H1 (cell line): ENCODE measurements at regions not wholly inside any gene's neighbourhood (a gene's known extent, or its start where the extent isn't known, plus 50 kb on each side); places are given as distances from the start of the nearest gene placed in this dataset.

Source experiments
- CTCF ChIA-PET: fragments of 300-600 bp; sonication (Branson Sonifier 250); formaldehyde crosslinking; loops from one replicate; lab custom pipeline; 2021; ENCODE audit not compliant: partially characterized antibody; lab: Charles Lee
- POLR2A ChIA-PET: fragments of 300-600 bp; sonication (Branson Sonifier 250); formaldehyde crosslinking; loops from one replicate; lab custom pipeline; 2021; ENCODE audit warnings: inconsistent platforms; ENCODE audit not compliant: partially characterized antibody; lab: Charles Lee
- DNase-seq, 2 experiments: peaks; one replicate each; pipeline versions ENCODE4 v3.0.0 to v3.0.0-alpha.2; 2010 to 2022; ENCODE audit warnings: low spot score in 2 of 2, low read depth in 1 of 2, mixed read lengths in 1 of 2
- FAIRE-seq: peaks from 2 replicates; lab custom pipeline; 2011; peaks lifted over from hg19 to GRCh38; lab: Jason Lieb, UNC
- H2AFZ ChIP-seq: 2 replicates; pipeline ENCODE4 v1.8.1; 2012; ENCODE audit warnings: low read length, inconsistent platforms
- H2AK5ac ChIP-seq: 2 replicates; pipeline ENCODE4 v1.6.1; 2013; ENCODE audit warnings: low read depth, low read length
- H2BK120ac ChIP-seq: replicated peaks from 2 replicates; pipeline ENCODE3; 2013; ENCODE audit warnings: low read depth, low read length, inconsistent platforms
- H2BK12ac ChIP-seq: 2 replicates; pipeline ENCODE4 v1.6.1; 2013; ENCODE audit warnings: low read depth, low read length
- H2BK15ac ChIP-seq: 2 replicates; pipeline ENCODE4 v1.6.1; 2013; ENCODE audit warnings: low read length
- H2BK20ac ChIP-seq: 2 replicates; pipeline ENCODE4 v1.6.1; 2013; ENCODE audit warnings: low read length
- H2BK5ac ChIP-seq: 2 replicates; pipeline ENCODE4 v1.6.1; 2013; ENCODE audit warnings: low read depth, low read length
- H3K14ac ChIP-seq: 2 replicates; pipeline ENCODE4 v1.6.1; 2013; ENCODE audit warnings: inconsistent platforms; ENCODE audit not compliant: insufficient read length
- H3K18ac ChIP-seq: 2 replicates; pipeline ENCODE4 v1.6.1; 2013; ENCODE audit warnings: low read length; ENCODE audit errors: extremely low read depth
- H3K23ac ChIP-seq: 2 replicates; pipeline ENCODE4 v1.6.1; 2013; ENCODE audit warnings: inconsistent platforms; ENCODE audit not compliant: insufficient read length
- H3K23me2 ChIP-seq: 2 replicates; pipeline ENCODE4 v1.6.1; 2013; ENCODE audit warnings: low read depth, low read length
- H3K27ac ChIP-seq: 2 replicates; pipeline ENCODE4 v1.6.1; 2011; ENCODE audit warnings: low read depth, low read length, inconsistent platforms
- H3K27me3 ChIP-seq, 4 experiments: replicated peaks in 1 of 4; 1 replicate in 1 of 4; 2 replicates in 3 of 4; pipeline versions ENCODE4 v1.6.1 to v1.8.1; 2011 to 2013; ENCODE audit warnings: low read length in 3 of 4, mild to moderate bottlenecking in 3 of 4, inconsistent platforms in 2 of 4, mixed read lengths in 2 of 4, moderate library complexity in 1 of 4; ENCODE audit not compliant: control insufficient read depth in 3 of 4, insufficient read depth in 3 of 4; ENCODE audit errors: extremely low read depth in 1 of 4
- H3K36me3 ChIP-seq, 4 experiments: 2 replicates each; pipeline versions ENCODE4 v1.6.1 to v1.8.1; 2011 to 2013; ENCODE audit warnings: mild to moderate bottlenecking in 4 of 4, low read length in 3 of 4, moderate library complexity in 2 of 4, control low read depth in 1 of 4, inconsistent platforms in 1 of 4; ENCODE audit not compliant: insufficient read depth in 4 of 4, control insufficient read depth in 2 of 4
- H3K4ac ChIP-seq: replicated peaks from 2 replicates; pipeline ENCODE3; 2013; ENCODE audit warnings: low read length, low read depth, mixed read lengths, inconsistent platforms; ENCODE audit not compliant: insufficient read length
- H3K4me1 ChIP-seq, 4 experiments: replicated peaks in 1 of 4; 1 replicate in 1 of 4; 2 replicates in 3 of 4; pipeline versions ENCODE4 v1.6.1 to v1.8.1; 2011 to 2013; ENCODE audit warnings: low read length in 3 of 4, inconsistent platforms in 2 of 4, mixed read lengths in 1 of 4; ENCODE audit not compliant: insufficient read depth in 4 of 4, control insufficient read depth in 3 of 4
- H3K4me2 ChIP-seq, 2 experiments: 2 replicates each; pipeline versions ENCODE4 v1.6.1 to v1.8.1; 2011 to 2013; ENCODE audit warnings: low read depth in 2 of 2, low read length in 2 of 2, control low read depth in 1 of 2, inconsistent platforms in 1 of 2, mild to moderate bottlenecking in 1 of 2; ENCODE audit not compliant: insufficient read depth in 1 of 2
- H3K4me3 ChIP-seq, 4 experiments: fragments of 200-600, 300-600 bp in 1 of 4; sonication (generic), shearing (Covaris generic), sonication (Bioruptor Twin) in 1 of 4; 2 replicates each; pipeline versions ENCODE4 v1.5.1 to v1.8.1; 2011 to 2016; ENCODE audit warnings: low read length in 4 of 4, low read depth in 3 of 4, control low read depth in 2 of 4, inconsistent platforms in 2 of 4, mild to moderate bottlenecking in 2 of 4, mixed read lengths in 1 of 4, moderate library complexity in 1 of 4; ENCODE audit not compliant: insufficient read depth in 2 of 4; ENCODE audit errors: extremely low read depth in 1 of 4
- H3K56ac ChIP-seq: replicated peaks from 2 replicates; pipeline ENCODE3; 2013; ENCODE audit warnings: low read depth, mild to moderate bottlenecking, mixed read lengths, low read length, inconsistent platforms; ENCODE audit not compliant: insufficient read length
- H3K79me1 ChIP-seq: 2 replicates; pipeline ENCODE4 v1.6.1; 2013; ENCODE audit warnings: low read depth, low read length, control low read depth
- H3K79me2 ChIP-seq, 2 experiments: 2 replicates each; pipeline versions ENCODE4 v1.6.1 to v1.8.1; 2012 to 2013; ENCODE audit warnings: low read length in 2 of 2, mild to moderate bottlenecking in 2 of 2, inconsistent platforms in 1 of 2; ENCODE audit not compliant: insufficient read depth in 2 of 2, control insufficient read depth in 1 of 2
- H3K9ac ChIP-seq, 4 experiments: replicated peaks in 1 of 4; 1 replicate in 1 of 4; 2 replicates in 3 of 4; pipeline versions ENCODE4 v1.6.1 to v1.8.1; 2011 to 2013; ENCODE audit warnings: low read depth in 3 of 4, low read length in 3 of 4, control low read depth in 2 of 4, mild to moderate bottlenecking in 2 of 4, moderate library complexity in 2 of 4, inconsistent platforms in 1 of 4; ENCODE audit errors: extremely low read depth in 1 of 4
- H3K9me3 ChIP-seq, 2 experiments: 2 replicates each; pipeline versions ENCODE4 v1.6.1 to v1.8.1; 2012 to 2013; ENCODE audit warnings: mild to moderate bottlenecking in 2 of 2, moderate library complexity in 2 of 2, control low read depth in 1 of 2, inconsistent platforms in 1 of 2, low read depth in 1 of 2, low read length in 1 of 2, mixed read lengths in 1 of 2; ENCODE audit not compliant: insufficient read depth in 2 of 2
- H4K20me1 ChIP-seq, 2 experiments: replicated peaks in 1 of 2; 2 replicates each; pipeline versions ENCODE3 to v1.8.1; 2011 to 2013; ENCODE audit warnings: inconsistent platforms in 2 of 2, low read length in 2 of 2, mild to moderate bottlenecking in 1 of 2; ENCODE audit not compliant: insufficient read depth in 2 of 2, control insufficient read depth in 1 of 2
- H4K5ac ChIP-seq: 2 replicates; pipeline ENCODE4 v1.6.1; 2013; ENCODE audit warnings: low read length, low read depth, mixed read lengths, inconsistent platforms; ENCODE audit not compliant: insufficient read length
- H4K8ac ChIP-seq: 2 replicates; pipeline ENCODE4 v1.8.0; 2013; ENCODE audit warnings: mild to moderate bottlenecking, moderate library complexity, low read length, inconsistent platforms; ENCODE audit not compliant: insufficient read depth; ENCODE audit errors: extremely low read depth
- H4K91ac ChIP-seq: replicated peaks from 2 replicates; pipeline ENCODE3; 2013; ENCODE audit warnings: low read length, mixed read lengths, inconsistent platforms; ENCODE audit not compliant: insufficient read length
- CHD1 ChIP-seq: IDR thresholded peaks from 2 replicates; pipeline ENCODE4 v1.6.1; 2012; ENCODE audit warnings: low read depth, low read length, improper control_type of control experiment
- CREB1 ChIP-seq: IDR thresholded peaks from 2 replicates; pipeline ENCODE4 v1.6.1; 2012; ENCODE audit warnings: inconsistent platforms
- EGR1 ChIP-seq: IDR thresholded peaks from 2 replicates; pipeline ENCODE4 v1.6.1; 2011; ENCODE audit warnings: low read depth, low read length, borderline replicate concordance
- EP300 ChIP-seq, 2 experiments: IDR thresholded peaks; 1 replicate in 1 of 2; 2 replicates in 1 of 2; pipeline ENCODE4 v1.6.1; 2011 to 2012; ENCODE audit warnings: low read depth in 2 of 2, low read length in 2 of 2, mild to moderate bottlenecking in 2 of 2, borderline replicate concordance in 1 of 2, inconsistent platforms in 1 of 2, moderate library complexity in 1 of 2
- HDAC6 ChIP-seq: IDR thresholded peaks from one replicate; pipeline ENCODE4 v1.7.1; 2012; ENCODE audit warnings: low read depth, mild to moderate bottlenecking, inconsistent platforms, low read length, moderate library complexity
- JUND ChIP-seq: IDR thresholded peaks from 2 replicates; pipeline ENCODE4 v1.6.1; 2011; ENCODE audit warnings: mild to moderate bottlenecking, improper control_type of control experiment, low read length
- KDM1A ChIP-seq: fragments of 200-600, 300-600 bp; sonication (generic); IDR thresholded peaks from 2 replicates; pipeline ENCODE4 v1.7.1; 2016; ENCODE audit warnings: mild to moderate bottlenecking, low read length, borderline replicate concordance
- SP2 ChIP-seq: IDR thresholded peaks from 2 replicates; pipeline ENCODE4 v1.6.1; 2012; ENCODE audit warnings: mild to moderate bottlenecking, low read length, inconsistent platforms
- SP4 ChIP-seq: IDR thresholded peaks from 2 replicates; pipeline ENCODE4 v1.6.1; 2012; ENCODE audit warnings: low read length, inconsistent platforms
- SRF ChIP-seq: IDR thresholded peaks from 2 replicates; pipeline ENCODE4 v1.6.1; 2011; ENCODE audit warnings: mild to moderate bottlenecking, low read depth, low read length, moderate library complexity
- SUZ12 ChIP-seq: fragments of 200-600 bp; sonication (generic); IDR thresholded peaks from 2 replicates; pipeline ENCODE4 v1.6.1; 2012; ENCODE audit warnings: mild to moderate bottlenecking, inconsistent platforms, low read length, moderate library complexity, mixed read lengths
- ZNF274 ChIP-seq: IDR thresholded peaks from 2 replicates; pipeline ENCODE4 v1.7.0; 2012; ENCODE audit warnings: low read length, borderline replicate concordance; ENCODE audit errors: extremely low read depth
- WGBS, 2 experiments: shearing (Covaris generic) in 1 of 2; methylation state at CpG; one replicate each; pipeline versions ENCODE4 v1.1.6 to v1.1.7; 2013 to 2015; ENCODE audit warnings: low lambda C conversion rate in 2 of 2, mixed read lengths in 2 of 2, inconsistent platforms in 1 of 2, low coverage in 1 of 2, missing lambda C conversion rate in 1 of 2; ENCODE audit not compliant: insufficient replicate concordance in 2 of 2, insufficient coverage in 1 of 2, insufficient read length in 1 of 2; ENCODE audit errors: extremely low coverage in 1 of 2, missing lambda C conversion rate in 1 of 2; 5-methylcytosine and 5-hydroxymethylcytosine counted together

- Histone ChIP-seq H2BK15ac (no peak overlapping the region), H3K18ac (no peak overlapping the region; the same call in 1 of the 2 replicates), H2BK5ac (no peak overlapping the region; the same call in 1 of the 2 replicates), H3K9me3 (no peaks in the 10 kb centered on the region), H2AFZ (no peak overlapping the region), H4K8ac (peak overlapping the region; percentile 12; the same call in 1 of the 2 replicates), H3K9ac (no peak overlapping the region), H3K36me3 (no peaks in the 10 kb centered on the region), H3K56ac (no peak overlapping the region), H3K23me2 (peaks cover 2% of the 10 kb centered on the region; the same call in 1 of the 2 replicates), H4K20me1 (peaks cover 0 to 2% of the 10 kb centered on the region in 2 experiments), H2AK5ac (no peak overlapping the region), H3K4me3 (no peak overlapping the region), H3K4me1 (peaks cover 0 to 19% (median 8%) of the 10 kb centered on the region in 4 experiments; a peak in 6 of 7 replicates), H3K4me2 (no peak overlapping the region), H4K91ac (peak overlapping the region; percentile 17), H3K23ac (no peak overlapping the region), H3K27me3 (peaks cover 0 to 1% (median 0%) of the 10 kb centered on the region in 4 experiments; a peak in 1 of 7 replicates), H2BK120ac (no peak overlapping the region), H3K27ac (no peak overlapping the region), H3K4ac (no peak overlapping the region), H2BK20ac (0 out of 2 replicates have a peak overlapping the region, but pooled peaks have one; percentile 48), H3K79me1 (no peaks in the 10 kb centered on the region), H4K5ac (no peak overlapping the region), H3K14ac (no peak overlapping the region), H3K79me2 (no peaks in the 10 kb centered on the region), H2BK12ac (peak overlapping the region; percentile 43; the same call in 1 of the 2 replicates)
- ChIA-PET POLR2A (interaction anchor here (2.4 kb wide), 1 partner anchor 108 kb away, joined by 11 read pairs; the partner anchor contains the start of gene ID2), CTCF (interaction anchor here (0.8 to 2.7 kb wide), 3 partner anchors 9 to 100 kb away, joined by 4 to 11 read pairs (median 5); no protein-coding TSS in a partner anchor)
- no peak for FAIRE-seq
- 91% methylated on average over 24 of the region's 24 CpGs; no CpG with 5 or more reads in 1 of the 2 experiments for WGBS, 2 experiments
- DNase-seq: no peak
- no peak for TF ChIP-seq SRF
- no peak for TF ChIP-seq KDM1A
- no peak for TF ChIP-seq CREB1
- TF ChIP-seq SP2: no peak
- TF ChIP-seq JUND: no peak
- no peak for TF ChIP-seq ZNF274
- TF ChIP-seq CHD1: no peak
- TF ChIP-seq EP300 (IDR thresholded peaks at IDR 0.05; ENCODE audit: borderline replicate concordance in 1 of 2, low read depth in 2 of 2, low read length in 2 of 2): no peak
- TF ChIP-seq EGR1: no peak
- no peak for TF ChIP-seq HDAC6
- no peak for TF ChIP-seq SUZ12
- TF ChIP-seq SP4: no peak
Measured at GRCh38 chr2:8574196-8575037, 107.4 kb upstream of the ID2 start.
